Vagina (tissue), 2 donors: ENCODE measurements at regions not wholly inside any gene's neighbourhood (a gene's known extent, or its start where the extent isn't known, plus 50 kb on each side); places are given as distances from the start of the nearest gene placed in this dataset. TPM values are rescaled to one million over a fixed set of nuclear protein-coding genes. Genes with fewer than 3 reads are reported as not detected.
"Not testable (repeated sequence)": the region's sequence is repeated elsewhere in the genome, so short reads cannot be mapped to it uniquely, and the experiment has no call there.

Source experiments
- DNase-seq, 2 donors: peaks; one replicate each; pipeline ENCODE4 v3.0.0-alpha.2; 2017; ENCODE audit errors: extremely low spot score in 2 of 2
- H3K27ac ChIP-seq: fragments of 200-600 bp; sonication (generic); one replicate; pipeline ENCODE4 v1.5.1; 2019
- H3K27me3 ChIP-seq: fragments of 200-600 bp; sonication (generic); one replicate; pipeline ENCODE4 v1.5.1; 2019
- H3K36me3 ChIP-seq, 2 donors: fragments of 200-600 bp; sonication (generic); one replicate each; pipeline ENCODE4 v1.5.1; 2017 to 2019
- H3K4me1 ChIP-seq: fragments of 200-600 bp; sonication (generic); one replicate; pipeline ENCODE4 v1.5.1; 2019
- H3K4me3 ChIP-seq, 2 donors: fragments of 200-600 bp; sonication (generic); 1 replicate in 1 of 2; 2 replicates in 1 of 2; pipeline ENCODE4 v1.5.1; 2016 to 2019
- H3K9me3 ChIP-seq: fragments of 200-600 bp; sonication (generic); one replicate; pipeline ENCODE4 v1.5.1; 2019
- intact Hi-C: fragments of 100-400 bp; cut with DNase I; formaldehyde crosslinking; loops from one replicate; pipeline ENCODE4 v1.15.1; 2023
- microRNA counts, 2 donors: library from miRNA; unstranded; fragments of <30 nt; microRNA quantifications; one replicate each; lab custom pipeline; 2016 to 2017
- microRNA-seq: library from miRNA; unstranded; fragments of <30 nt; microRNA quantifications from one replicate; pipeline ENCODE4, GENCODE V29; 2017; ENCODE audit warnings: borderline number of aligned reads, borderline replicate concordance
- small RNA-seq: library from RNA; depleted of rRNA; stranded (forward); fragments of <200 nt; gene quantifications from one replicate; pipeline ENCODE3, GENCODE V24; 2016

- H3K27me3 ChIP-seq, H3K4me1 ChIP-seq, H3K4me3 ChIP-seq, intact Hi-C loops, H3K27ac ChIP-seq, H3K9me3 ChIP-seq, H3K36me3 ChIP-seq, DNase-seq: not testable (repeated sequence)
Measured at GRCh38 chr15:22282794-22283533, 175.7 kb upstream of the GOLGA6L22 start.

GRCh38 chr15:22284795-22285420 is 173.8 kb upstream of the GOLGA6L22 start:
- H3K27ac ChIP-seq, DNase-seq, H3K9me3 ChIP-seq, H3K27me3 ChIP-seq, intact Hi-C loops, H3K4me3 ChIP-seq, H3K4me1 ChIP-seq, H3K36me3 ChIP-seq: not testable (repeated sequence)

GRCh38 chr15:22291054-22291453 is 167.6 kb upstream of the GOLGA6L22 start:
- H3K36me3 ChIP-seq, H3K27me3 ChIP-seq, DNase-seq, H3K4me1 ChIP-seq, H3K4me3 ChIP-seq, H3K27ac ChIP-seq, H3K9me3 ChIP-seq, intact Hi-C loops: not testable (repeated sequence)

GRCh38 chr15:22303112-22303511 is 155.6 kb upstream of the GOLGA6L22 start:
- H3K9me3 ChIP-seq, intact Hi-C loops, H3K4me3 ChIP-seq, H3K27me3 ChIP-seq, H3K4me1 ChIP-seq, H3K36me3 ChIP-seq, H3K27ac ChIP-seq, DNase-seq: not testable (repeated sequence)

MicroRNA genes in the stretch of these regions (microRNA counts, 767-probe panel; counts per million panel counts)
- 238 to 261 counts per million in 2 donors for microRNA hsa-miR-1268a (lab: Ali Mortazavi, UCI)

Small RNA genes lying in the stretch of these regions (microRNA-seq; reads per million reads assigned to microRNA genes)
- not detected for gene MIR1268A

Small RNA genes lying in the stretch of these regions (small RNA-seq; reads per million reads assigned to genes)
- not detected for gene MIR1268A
